ENCODE measurements at regions not wholly inside any gene's neighbourhood (a gene's known extent, or its start where the extent isn't known, plus 50 kb on each side); places are given as distances from the start of the nearest gene placed in this dataset.
"Not testable (repeated sequence)": the region's sequence is repeated elsewhere in the genome, so short reads cannot be mapped to it uniquely, and the experiment has no call there.

- TF ChIP-seq POU6F1 (CRISPR knock-in tag; IDR thresholded peaks at IDR 0.05; ENCODE audit: borderline replicate concordance, low read depth) (no peak), PATZ1 (CRISPR knock-in tag; IDR thresholded peaks at IDR 0.05; ENCODE audit: borderline replicate concordance) (no peak), ZFP30 (CRISPR knock-in tag; IDR thresholded peaks at IDR 0.05) (no peak), ISL1 (CRISPR knock-in tag; IDR thresholded peaks at IDR 0.05) (peak; percentile 84), CSRNP3 (CRISPR knock-in tag; IDR thresholded peaks at IDR 0.05) (no peak), ZNF565 (CRISPR knock-in tag; conservative IDR thresholded peaks at IDR 0.05; ENCODE audit: low read depth) (no peak), RARB (CRISPR knock-in tag; IDR thresholded peaks at IDR 0.05) (no peak), ZNF70 (CRISPR knock-in tag; IDR thresholded peaks at IDR 0.05) (no peak), ZFP3 (CRISPR knock-in tag; IDR thresholded peaks at IDR 0.05) (peak; percentile 62; the same call in 1 of the 2 replicates), CSDC2 (CRISPR knock-in tag; IDR thresholded peaks at IDR 0.05) (no peak), ZC3H10 (CRISPR knock-in tag; IDR thresholded peaks at IDR 0.05) (no peak), TSHZ2 (CRISPR knock-in tag; IDR thresholded peaks at IDR 0.05) (no peak), ZNF8 (CRISPR knock-in tag; IDR thresholded peaks at IDR 0.05) (no peak), CREB5 (CRISPR knock-in tag; IDR thresholded peaks at IDR 0.05; ENCODE audit: low read depth) (no peak), PPARA (CRISPR knock-in tag; IDR thresholded peaks at IDR 0.05; ENCODE audit: borderline replicate concordance) (no peak)
- ATAC-seq, result peak; percentile 67
Observed at GRCh38 chr2:47288864-47289263, 80.2 kb upstream of the EPCAM start.

- TF ChIP-seq ZC3H10 (CRISPR knock-in tag; IDR thresholded peaks at IDR 0.05) (no peak), ESRRG (CRISPR knock-in tag; IDR thresholded peaks at IDR 0.05) (no peak), TCF4 (CRISPR knock-in tag; IDR thresholded peaks at IDR 0.05; ENCODE audit: borderline replicate concordance) (peak; percentile 62; the same call in 1 of the 2 replicates)
- peak; percentile 50; the same call in 1 of the 3 replicates for ATAC-seq
Observed at GRCh38 chr2:47283659-47284058, 85.5 kb upstream of the EPCAM start.

- no peak for ATAC-seq
- TF ChIP-seq ZFP3 (CRISPR knock-in tag; IDR thresholded peaks at IDR 0.05), result no peak
- no peak for TF ChIP-seq PATZ1 (CRISPR knock-in tag; IDR thresholded peaks at IDR 0.05; ENCODE audit: borderline replicate concordance)
- TF ChIP-seq ZFP30 (CRISPR knock-in tag; IDR thresholded peaks at IDR 0.05), result no peak
- no peak for TF ChIP-seq RARB (CRISPR knock-in tag; IDR thresholded peaks at IDR 0.05)
- TF ChIP-seq TSHZ2 (CRISPR knock-in tag; IDR thresholded peaks at IDR 0.05), result no peak
- TF ChIP-seq SNAI2 (CRISPR knock-in tag; IDR thresholded peaks at IDR 0.05), result no peak
- TF ChIP-seq ESRRG (CRISPR knock-in tag; IDR thresholded peaks at IDR 0.05), result no peak
- TF ChIP-seq ZNF70 (CRISPR knock-in tag; IDR thresholded peaks at IDR 0.05), result no peak
- TF ChIP-seq TCF4 (CRISPR knock-in tag; IDR thresholded peaks at IDR 0.05; ENCODE audit: borderline replicate concordance), result no peak
Observed at GRCh38 chr2:47282621-47283272, 86.4 kb upstream of the EPCAM start.

- not testable (repeated sequence) for ATAC-seq
Observed at GRCh38 chr2:47279525-47279924, 89.6 kb upstream of the EPCAM start.
